Stimulated activated CD8-positive, alpha-beta memory T cell treated with anti-CD3 and anti-CD28 coated beads, Interleukin-7, amount 100 ng/mL, for 4 hours (primary cell): ENCODE measurements at regions not wholly inside any gene's neighbourhood (a gene's known extent, or its start where the extent isn't known, plus 50 kb on each side); places are given as distances from the start of the nearest gene placed in this dataset.

Experiments
- DNase-seq, 2 donors: peaks; one replicate each; pipeline ENCODE4 v3.0.0-alpha.2; 2020; ENCODE audit warnings: low read depth in 2 of 2

GRCh38 chr5:124839371-124839998, 93.0 kb upstream of the ZNF608 start:
- DNase-seq: no peak

- DNase-seq: no peak
Observed at GRCh38 chr5:124841829-124842712, 95.6 kb upstream of the ZNF608 start.

- DNase-seq: no peak
Observed at GRCh38 chr5:124842725-124843595, 96.5 kb upstream of the ZNF608 start.

- DNase-seq: no peak
Observed at GRCh38 chr5:124843596-124843899, 97.1 kb upstream of the ZNF608 start.

DNA sequence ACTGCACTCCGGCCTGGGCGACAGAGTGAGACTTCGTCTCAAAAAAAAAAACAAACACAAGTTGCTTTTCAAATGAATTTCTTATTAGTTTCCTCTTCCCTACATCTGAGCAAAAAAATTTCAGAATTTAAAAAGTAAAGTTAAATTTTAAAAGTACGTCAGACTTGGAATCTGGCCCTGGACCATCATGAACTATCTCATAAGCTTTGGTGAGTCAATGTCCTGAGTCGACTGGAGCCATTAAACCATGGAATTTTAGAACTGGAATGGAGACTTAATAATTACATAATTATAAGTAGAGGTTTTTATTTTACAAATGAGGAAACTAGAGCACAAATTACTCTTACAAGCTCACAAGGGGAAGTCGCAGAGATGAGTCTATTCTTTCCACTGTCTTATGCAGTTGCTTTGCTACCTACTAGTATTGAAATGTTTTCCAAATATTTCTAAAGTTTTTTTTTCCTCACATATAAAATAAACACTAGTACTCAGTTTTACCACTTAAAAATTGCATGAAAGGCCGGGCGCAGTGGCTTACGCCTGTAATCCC, 98.0 kb upstream of the ZNF608 start:
- no peak for DNase-seq

DNA sequence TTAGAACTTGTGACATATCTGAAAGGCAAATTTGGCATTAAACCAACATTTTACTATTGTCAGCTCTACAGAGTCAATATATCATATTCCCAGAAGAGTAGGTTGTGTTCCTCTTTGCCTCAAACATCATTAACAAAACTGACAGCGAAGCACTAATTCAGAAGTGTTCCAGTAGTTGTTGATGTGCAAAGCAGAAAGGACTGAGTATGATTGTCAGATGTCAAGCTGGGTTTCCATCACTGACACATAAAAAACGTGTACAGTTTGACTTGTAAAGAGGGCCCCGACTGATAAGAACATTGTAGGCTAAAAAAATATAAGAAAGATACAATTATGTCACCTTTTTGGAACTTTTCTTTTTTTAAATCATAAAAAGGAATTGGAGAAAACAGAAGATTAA, 101.5 kb upstream of the ZNF608 start:
- no peak for DNase-seq

- no peak for DNase-seq
Observed at GRCh38 chr5:124849774-124850173, 103.3 kb upstream of the ZNF608 start.

DNA sequence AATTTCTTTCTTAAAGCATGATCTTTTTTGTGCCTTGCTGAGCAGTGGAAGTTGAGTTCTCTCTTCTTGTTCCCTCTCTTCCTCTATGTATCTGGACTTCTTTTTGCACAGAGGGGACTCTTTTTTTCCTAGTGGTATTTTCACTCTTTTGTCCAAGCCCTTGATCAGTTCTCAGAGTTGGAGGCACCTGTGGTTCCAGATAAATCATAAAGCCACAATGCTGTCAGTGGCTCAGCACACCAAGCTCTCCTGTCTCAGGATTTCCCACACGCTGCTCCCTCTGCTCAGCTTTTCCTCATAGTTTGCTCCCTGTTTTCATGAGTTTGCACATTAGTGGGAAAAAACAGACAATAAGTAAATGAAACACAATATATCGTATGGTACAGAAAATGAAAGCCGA, 110.3 kb upstream of the ZNF608 start:
- DNase-seq: no peak

- DNase-seq: no peak
Observed at GRCh38 chr5:124858612-124859011, 112.2 kb upstream of the ZNF608 start.

DNA sequence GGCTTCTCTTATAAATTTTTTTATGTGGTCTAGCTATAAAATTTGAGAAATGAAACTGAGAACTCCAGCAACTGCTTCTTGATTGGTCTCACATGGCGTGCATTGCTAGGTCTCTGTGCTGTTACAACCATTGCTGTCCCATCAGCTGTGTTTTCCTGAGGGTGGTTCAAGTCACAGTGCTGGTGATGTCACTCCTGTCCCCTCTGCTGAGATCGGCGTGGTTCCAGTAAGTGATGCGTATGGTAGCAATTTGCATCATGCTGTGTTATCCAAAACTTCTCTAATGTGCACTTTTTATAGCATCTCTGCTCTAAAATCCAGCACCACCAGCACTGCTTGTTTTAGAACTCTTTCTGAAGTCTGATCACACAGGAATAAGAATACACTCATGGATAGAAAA, 112.6 kb upstream of the ZNF608 start:
- DNase-seq: no peak

DNA sequence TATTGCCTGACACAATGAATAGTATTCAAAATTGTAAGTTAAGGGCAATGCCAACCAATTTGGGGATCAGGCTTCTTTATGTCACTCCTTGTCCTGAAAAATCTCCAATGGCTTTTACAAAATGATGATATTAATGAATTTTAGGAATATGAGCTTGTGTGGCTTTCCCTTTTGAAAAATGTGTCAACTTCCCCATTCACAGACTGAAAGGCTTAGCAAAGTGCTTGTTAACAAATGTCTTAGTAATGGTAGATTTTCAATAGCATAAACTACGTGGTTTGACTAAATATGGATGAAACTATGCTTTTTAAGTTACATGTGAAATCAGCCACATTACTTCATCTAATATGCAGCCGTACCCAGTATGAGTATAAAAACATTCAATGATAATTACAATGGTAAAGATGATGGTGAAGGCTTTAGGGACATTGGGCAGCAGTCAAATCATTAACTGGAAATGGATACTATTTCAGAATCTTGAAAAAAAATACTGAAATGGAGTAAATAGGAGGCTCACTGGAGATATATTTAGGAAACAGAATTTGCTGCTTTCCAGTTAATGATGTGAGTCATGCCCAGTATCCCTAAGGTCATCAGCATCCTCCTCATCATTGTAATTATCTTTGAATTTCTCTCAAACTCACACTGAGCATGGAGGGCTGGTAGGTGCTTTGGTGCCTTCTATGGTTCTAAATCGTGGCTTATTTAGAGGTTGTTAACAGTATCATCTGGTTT, 113.3 kb upstream of the ZNF608 start:
- DNase-seq: no peak

DNA sequence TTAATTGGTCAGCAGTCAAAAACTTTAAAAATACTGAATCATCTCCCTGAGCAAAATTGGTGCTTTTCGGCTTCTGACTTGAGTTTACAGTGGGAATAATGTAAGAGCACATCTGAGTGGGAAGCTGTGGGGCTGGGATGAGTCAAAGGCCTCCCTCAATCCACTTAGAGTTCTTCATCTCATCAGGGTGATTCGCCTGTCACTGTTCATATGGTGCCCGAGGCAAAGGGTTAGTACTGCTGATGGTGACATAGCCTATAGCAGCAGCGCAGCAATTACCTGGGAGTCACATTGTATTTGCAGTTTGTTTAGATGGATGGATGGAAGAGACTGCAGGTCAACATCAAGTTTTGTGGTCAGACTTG, 113.8 kb upstream of the ZNF608 start:
- no peak for DNase-seq

DNA sequence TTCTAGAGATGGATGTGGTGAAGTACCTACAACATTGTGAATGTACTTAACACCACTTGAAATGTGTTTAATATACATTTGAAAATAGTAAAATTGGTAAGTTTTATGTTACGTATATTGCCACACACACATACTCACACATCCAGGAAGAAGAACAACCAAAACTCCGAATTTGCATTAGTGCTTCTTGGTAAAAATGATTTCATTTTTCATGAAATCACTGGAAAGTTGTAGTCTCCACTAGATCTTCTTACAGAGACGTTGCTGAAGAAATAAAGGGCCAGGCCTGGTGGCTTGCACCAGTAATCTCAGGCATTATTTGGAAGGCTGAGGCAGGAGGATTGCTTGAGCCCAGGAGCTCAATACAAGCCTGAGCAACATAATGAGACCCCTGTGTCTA, 118.6 kb upstream of the ZNF608 start:
- no peak for DNase-seq

DNA sequence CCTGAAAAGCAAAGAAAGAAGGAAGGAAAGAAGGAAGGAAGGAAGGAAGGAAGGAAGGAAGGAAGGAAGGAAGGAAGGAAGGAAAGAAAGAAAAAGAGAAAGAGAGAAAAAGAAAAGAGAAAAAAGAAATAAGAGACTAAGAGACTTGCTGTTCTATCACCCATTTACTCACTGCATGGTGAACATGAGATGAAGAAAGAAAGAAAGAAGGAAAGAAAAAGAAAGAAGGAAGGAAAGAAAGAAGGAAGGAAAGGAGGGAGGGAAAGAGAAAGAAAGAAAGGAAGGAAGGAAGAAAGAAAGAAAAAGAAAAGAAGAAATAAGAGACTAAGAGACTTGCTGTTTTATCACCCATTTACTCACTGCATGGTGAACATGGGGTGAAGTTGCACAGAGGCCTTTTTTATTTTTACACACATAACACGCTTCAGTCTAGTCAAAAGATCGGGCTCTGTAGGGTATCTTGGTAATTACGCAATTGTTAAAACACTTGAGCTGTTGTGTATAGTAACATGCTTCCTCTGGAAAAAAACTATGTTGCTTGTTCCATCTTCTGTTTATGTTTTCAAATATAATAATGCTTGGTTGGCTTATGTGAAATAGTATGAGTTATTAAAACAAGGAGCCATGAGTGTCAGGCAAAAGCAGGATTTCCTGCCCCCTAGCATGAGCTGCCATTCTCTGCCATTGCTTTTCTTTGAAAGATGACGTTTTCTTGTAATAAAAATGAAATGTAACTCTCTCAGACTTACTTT, 119.3 kb upstream of the ZNF608 start:
- DNase-seq: no peak

GRCh38 chr5:124866355-124867136, 120.1 kb upstream of the ZNF608 start:
- no peak for DNase-seq

- no peak for DNase-seq
Observed at GRCh38 chr5:124867137-124867704, 120.8 kb upstream of the ZNF608 start.

- DNase-seq: no peak
Observed at GRCh38 chr5:124868676-124869075, 122.2 kb upstream of the ZNF608 start.

- no peak for DNase-seq
Observed at GRCh38 chr5:124869426-124870033, 123.1 kb upstream of the ZNF608 start.

DNA sequence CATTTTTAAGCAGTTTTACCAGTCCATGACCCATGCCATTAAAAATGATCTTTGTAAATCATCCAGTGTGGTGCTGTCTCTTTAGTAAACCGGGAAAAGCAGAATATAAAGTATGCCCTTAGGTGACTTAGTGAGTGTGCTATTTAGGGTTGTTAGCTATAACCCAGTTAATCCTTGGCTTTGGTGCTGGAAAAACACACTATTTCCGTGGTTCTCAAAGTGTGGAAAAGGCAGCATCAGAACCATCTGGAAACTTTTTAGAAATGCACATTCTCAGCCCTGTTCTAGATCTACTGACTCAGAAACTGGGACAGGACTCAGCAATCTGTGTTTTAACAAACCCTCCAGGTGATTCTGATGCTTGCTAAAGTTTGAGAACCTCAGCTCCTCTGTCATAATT, 123.6 kb upstream of the ZNF608 start:
- no peak for DNase-seq
